HCT116 (cell line): ENCODE measurements at regions not wholly inside any gene's neighbourhood (a gene's known extent, or its start where the extent isn't known, plus 50 kb on each side); places are given as distances from the start of the nearest gene placed in this dataset.

Experiments
- ATAC-seq: fragments of 200-7000 bp; cut with Tn5 transposase; 2 replicates; pipeline ENCODE4 v1.9.1; 2020; ENCODE audit warnings: mild to moderate bottlenecking, moderate library complexity
- BruUV-seq: library from RNA; stranded (reverse); fragments of 400-500 nt; replicated peaks from 2 replicates; lab custom pipeline; 2021; lab: Mats Ljungman, UMichigan
- CTCF ChIA-PET: fragments of 300-600 bp; sonication (Branson Sonifier 250); formaldehyde crosslinking; loops from one replicate; lab custom pipeline; 2021; ENCODE audit warnings: antibody characterized with exemption; lab: Charles Lee
- POLR2A ChIA-PET: fragments of 300-600, 350-600 bp; sonication (Branson Sonifier 250); formaldehyde crosslinking; loops from one replicate; lab custom pipeline; 2021; ENCODE audit warnings: antibody characterized with exemption; lab: Charles Lee
- RAD21 ChIA-PET, 2 experiments: fragments of 300-600 bp; sonication (Branson Sonifier 250); formaldehyde crosslinking; loops; one replicate each; lab custom pipeline; 2023; ENCODE audit warnings: low total read pairs in 2 of 2; ENCODE audit not compliant: uncharacterized antibody in 2 of 2, unreplicated experiment in 2 of 2, low non-redundant PET in 1 of 2; lab: Charles Lee
- DNase-seq: peaks from one replicate; pipeline ENCODE4 v3.0.0-alpha.2; 2010; ENCODE audit warnings: low read depth, low spot score
- H2AFZ ChIP-seq: fragments of 200-600 bp; shearing (Covaris generic), sonication (generic); 2 replicates; pipeline ENCODE4 v1.6.1; 2017; ENCODE audit warnings: low read depth, mixed run types, mixed read lengths, antibody characterized with exemption, low read length; ENCODE audit not compliant: poor library complexity, severe bottlenecking
- H3K27ac ChIP-seq: 2 replicates; pipeline ENCODE4 v1.5.1; 2012; ENCODE audit warnings: low read depth, low read length
- H3K27me3 ChIP-seq: fragments of 200-600 bp; sonication (generic); 2 replicates; pipeline ENCODE4 v1.6.1; 2016; ENCODE audit warnings: mixed run types, low read length, mixed read lengths; ENCODE audit not compliant: insufficient read depth
- H3K36me3 ChIP-seq, 2 experiments: fragments of 200-500 bp in 1 of 2; fragments of 200-600 bp in 1 of 2; sonication (Bioruptor generic) in 1 of 2; sonication (generic) in 1 of 2; 2 replicates each; pipeline versions ENCODE4 v1.5.1 to v1.6.1; 2014 to 2016; ENCODE audit warnings: low read length in 2 of 2, inconsistent platforms in 1 of 2, mixed read lengths in 1 of 2, mixed run types in 1 of 2; ENCODE audit not compliant: insufficient read depth in 2 of 2, control insufficient read depth in 1 of 2
- H3K4me1 ChIP-seq, 2 experiments: fragments of 200-600 bp in 1 of 2; sonication (generic) in 1 of 2; 2 replicates each; pipeline versions ENCODE4 v1.5.1 to v1.6.1; 2012 to 2017; ENCODE audit warnings: low read length in 2 of 2, inconsistent platforms in 1 of 2, mild to moderate bottlenecking in 1 of 2, mixed read lengths in 1 of 2, mixed run types in 1 of 2, moderate library complexity in 1 of 2; ENCODE audit not compliant: insufficient read depth in 2 of 2, control insufficient read depth in 1 of 2
- H3K4me2 ChIP-seq: fragments of 200-600 bp; sonication (generic); 2 replicates; pipeline ENCODE4 v1.6.1; 2017; ENCODE audit warnings: mixed run types, low read length, mixed read lengths
- H3K4me3 ChIP-seq, 2 experiments: fragments of 200-600 bp in 1 of 2; sonication (generic) in 1 of 2; replicated peaks in 1 of 2; 2 replicates each; pipeline ENCODE4 v1.5.1; 2011 to 2016; ENCODE audit warnings: low read length in 2 of 2, control low read depth in 1 of 2, low read depth in 1 of 2, mild to moderate bottlenecking in 1 of 2, mixed read lengths in 1 of 2, mixed run types in 1 of 2
- H3K79me2 ChIP-seq: fragments of 200-600 bp; sonication (generic); 2 replicates; pipeline ENCODE4 v1.6.1; 2017; ENCODE audit warnings: mild to moderate bottlenecking, mixed run types, low read length, moderate library complexity, mixed read lengths; ENCODE audit not compliant: insufficient read depth
- H3K9ac ChIP-seq: fragments of 200-600 bp; sonication (generic); 2 replicates; pipeline ENCODE4 v1.6.1; 2016; ENCODE audit warnings: low read length, mixed read lengths
- H3K9me2 ChIP-seq: fragments of 200-600 bp; sonication (generic), shearing (Covaris generic); 2 replicates; pipeline ENCODE4 v1.6.1; 2017; ENCODE audit warnings: mixed run types, mild to moderate bottlenecking, moderate library complexity; ENCODE audit not compliant: insufficient read depth
- H3K9me3 ChIP-seq, 2 experiments: fragments of 200-500 bp in 1 of 2; fragments of 200-600 bp in 1 of 2; sonication (Bioruptor generic) in 1 of 2; sonication (generic) in 1 of 2; 2 replicates each; pipeline ENCODE4 v1.6.1; 2014 to 2017; ENCODE audit warnings: low read length in 2 of 2, mixed read lengths in 2 of 2, inconsistent platforms in 1 of 2, low read depth in 1 of 2, mild to moderate bottlenecking in 1 of 2, mixed run types in 1 of 2, moderate library complexity in 1 of 2; ENCODE audit not compliant: control insufficient read depth in 1 of 2, insufficient read depth in 1 of 2
- H4K20me1 ChIP-seq: fragments of 200-600 bp; sonication (generic), shearing (Covaris generic); 2 replicates; pipeline ENCODE4 v1.6.1; 2017; ENCODE audit warnings: mixed run types, mild to moderate bottlenecking, moderate library complexity; ENCODE audit not compliant: insufficient read depth
- ATF3 ChIP-seq: IDR thresholded peaks from 2 replicates; pipeline ENCODE4 v1.6.1; 2012
- CBX3 ChIP-seq: IDR thresholded peaks from 2 replicates; pipeline ENCODE4 v1.6.1; 2012; ENCODE audit warnings: low read depth
- CEBPB ChIP-seq: IDR thresholded peaks from 2 replicates; pipeline ENCODE4 v1.6.1; 2012; ENCODE audit warnings: low read depth
- CTCF ChIP-seq, 3 experiments: fragments of 200-600 bp in 1 of 3; sonication (generic) in 1 of 3; IDR thresholded peaks in 2 of 3; conservative IDR thresholded peaks in 1 of 3; 2 replicates each; pipeline ENCODE4 v1.5.1; 2012 to 2017; ENCODE audit warnings: low read depth in 2 of 3, low read length in 2 of 3, antibody characterized with exemption in 1 of 3, borderline replicate concordance in 1 of 3, control low read depth in 1 of 3, mild to moderate bottlenecking in 1 of 3, mixed read lengths in 1 of 3, mixed run types in 1 of 3, moderate library complexity in 1 of 3; ENCODE audit not compliant: insufficient read depth in 1 of 3
- EZH2 ChIP-seq: fragments of 200-600 bp; sonication (generic); IDR thresholded peaks from 2 replicates; pipeline ENCODE4 v1.6.1; 2017; ENCODE audit warnings: antibody characterized with exemption, mixed run types
- EZH2phosphoT487 ChIP-seq: fragments of 200-600 bp; IDR thresholded peaks from 2 replicates; pipeline ENCODE4 v1.6.1; 2018; ENCODE audit warnings: antibody characterized with exemption, borderline replicate concordance
- FOSL1 ChIP-seq: IDR thresholded peaks from 2 replicates; pipeline ENCODE4 v1.6.1; 2012; ENCODE audit warnings: low read depth
- JUND ChIP-seq: IDR thresholded peaks from 2 replicates; pipeline ENCODE4 v1.6.1; 2012
- MAX ChIP-seq: IDR thresholded peaks from 2 replicates; pipeline ENCODE4 v1.6.1; 2012
- POLR2A ChIP-seq: IDR thresholded peaks from 2 replicates; pipeline ENCODE4 v1.7.0; 2011; ENCODE audit warnings: borderline replicate concordance; ENCODE audit not compliant: insufficient read depth, insufficient read length; ENCODE audit errors: extremely low read depth
- POLR2AphosphoS5 ChIP-seq: IDR thresholded peaks from 2 replicates; pipeline ENCODE4 v1.6.1; 2011; ENCODE audit warnings: mild to moderate bottlenecking, low read depth, low read length, moderate library complexity
- RAD21 ChIP-seq: IDR thresholded peaks from 2 replicates; pipeline ENCODE4 v1.6.1; 2012; ENCODE audit warnings: low read depth, mild to moderate bottlenecking
- REST ChIP-seq: IDR thresholded peaks from 2 replicates; pipeline ENCODE4 v1.6.1; 2012; ENCODE audit warnings: low read depth
- SIN3A ChIP-seq: IDR thresholded peaks from 2 replicates; pipeline ENCODE4 v1.6.1; 2012; ENCODE audit warnings: low read depth
- SP1 ChIP-seq: IDR thresholded peaks from 2 replicates; pipeline ENCODE4 v1.6.1; 2012; ENCODE audit warnings: low read depth
- SRF ChIP-seq: IDR thresholded peaks from 2 replicates; pipeline ENCODE4 v1.6.1; 2012; ENCODE audit warnings: low read depth
- YY1 ChIP-seq: IDR thresholded peaks from 2 replicates; pipeline ENCODE4 v1.6.1; 2011; ENCODE audit warnings: low read length, low read depth, moderate library complexity, mild to moderate bottlenecking; ENCODE audit not compliant: insufficient replicate concordance; ENCODE audit errors: extremely low read depth
- ZBTB33 ChIP-seq: IDR thresholded peaks from 2 replicates; pipeline ENCODE4 v1.6.1; 2011; ENCODE audit warnings: mild to moderate bottlenecking, low read length, moderate library complexity; ENCODE audit not compliant: insufficient replicate concordance; ENCODE audit errors: extremely low read depth
- ZFX ChIP-seq: fragments of 450-650 bp; IDR thresholded peaks from 2 replicates; pipeline ENCODE4 v1.6.1; 2017
- ZNF274 ChIP-seq: fragments of 200-500 bp; sonication (Bioruptor generic); IDR thresholded peaks from 2 replicates; pipeline ENCODE4 v1.6.1; 2014; ENCODE audit warnings: mild to moderate bottlenecking, low read depth, low read length, inconsistent platforms
- intact Hi-C: fragments of 100-400 bp; cut with micrococcal nuclease; formaldehyde crosslinking; loops from 2 replicates; pipeline ENCODE4 v1.10.0; 2022

- ATAC-seq: no peak
- no peak for TF ChIP-seq MAX
- TF ChIP-seq ZFX: no peak
- no peak for TF ChIP-seq SRF
- TF ChIP-seq ZNF274: no peak
- TF ChIP-seq EZH2phosphoT487: no peak
- TF ChIP-seq ZBTB33: no peak
- no peak for TF ChIP-seq SIN3A
- TF ChIP-seq JUND: no peak
- TF ChIP-seq FOSL1: no peak
- TF ChIP-seq POLR2A: no peak
- TF ChIP-seq RAD21: no peak
- no peak for TF ChIP-seq EZH2
- no peak for TF ChIP-seq SP1
- no peak for TF ChIP-seq YY1
- no peak for TF ChIP-seq CEBPB
- TF ChIP-seq CBX3: no peak
- no peak for TF ChIP-seq POLR2AphosphoS5
- no peak for TF ChIP-seq ATF3
- no peak for TF ChIP-seq CTCF (IDR thresholded peaks at IDR 0.05 in 2 of 3, conservative IDR thresholded peaks at IDR 0.05 in 1 of 3; ENCODE audit: borderline replicate concordance in 1 of 3, insufficient read depth in 1 of 3, low read depth in 2 of 3, low read length in 2 of 3)
- TF ChIP-seq REST: no peak
These were observed 856.3 kb upstream of the NDST4 start for GRCh38 chr4:115969756-115970155.

More at GRCh38 chr4:115969756-115970155, 856.3 kb upstream of the NDST4 start:
- Histone ChIP-seq H3K9ac (no peak overlapping the region), H3K27ac (no peak overlapping the region), H3K36me3 (no peaks in the 10 kb centered on the region), H3K9me2 (no peaks in the 10 kb centered on the region), H2AFZ (no peak overlapping the region), H4K20me1 (no peaks in the 10 kb centered on the region), H3K79me2 (no peaks in the 10 kb centered on the region), H3K9me3 (no peaks in the 10 kb centered on the region), H3K4me3 (no peak overlapping the region), H3K27me3 (no peaks in the 10 kb centered on the region), H3K4me1 (no peaks in the 10 kb centered on the region), H3K4me2 (no peak overlapping the region)
- intact Hi-C loops: no loop called here
- POLR2A ChIA-PET: no interaction called here
- no peak for DNase-seq
- BruUV-seq: no TSS peak
- CTCF ChIA-PET: no interaction called here
- RAD21 ChIA-PET: no interaction called here
